Neural crest cell (in vitro differentiated cells): ENCODE measurements at regions not wholly inside any gene's neighbourhood (a gene's known extent, or its start where the extent isn't known, plus 50 kb on each side); places are given as distances from the start of the nearest gene placed in this dataset.

Source experiments
- DNase-seq: peaks from one replicate; pipeline ENCODE4 v3.0.0; 2021; ENCODE audit warnings: low read depth, mixed read lengths, low spot score
- H3K27ac Mint-ChIP-seq: one replicate; pipeline ENCODE4 v1.8.0; 2021; ENCODE audit warnings: mild to moderate bottlenecking, mixed read lengths; ENCODE audit not compliant: unreplicated experiment
- H3K27me3 Mint-ChIP-seq: 2 replicates; pipeline ENCODE4 v1.8.0; 2021; ENCODE audit warnings: low read depth, mild to moderate bottlenecking, mixed read lengths
- H3K36me3 Mint-ChIP-seq: 2 replicates; pipeline ENCODE4 v1.8.0; 2021; ENCODE audit warnings: low read depth, mild to moderate bottlenecking, mixed read lengths
- H3K4me1 Mint-ChIP-seq: 2 replicates; pipeline ENCODE4 v1.8.0; 2021; ENCODE audit warnings: mixed read lengths
- H3K4me3 Mint-ChIP-seq: one replicate; pipeline ENCODE4 v1.8.0; 2021; ENCODE audit warnings: mild to moderate bottlenecking, mixed read lengths
- H3K9me3 Mint-ChIP-seq: 2 replicates; pipeline ENCODE4 v1.8.0; 2021; ENCODE audit warnings: mixed read lengths
- CTCF ChIP-seq: fragments of 200-600 bp; sonication (generic); conservative IDR thresholded peaks from 2 replicates; pipeline ENCODE4 v1.5.0; 2021; ENCODE audit warnings: antibody characterized with exemption, mild to moderate bottlenecking

- Mint-ChIP-seq H3K27me3 (no peaks in the 10 kb centered on the region), H3K36me3 (no peaks in the 10 kb centered on the region), H3K4me3 (no peak overlapping the region), H3K27ac (no peak overlapping the region), H3K4me1 (peaks cover 23% of the 10 kb centered on the region), H3K9me3 (no peaks in the 10 kb centered on the region)
- no peak for DNase-seq
- TF ChIP-seq CTCF: no peak
These were observed 183.4 kb upstream of the BMPER start for GRCh38 chr7:33721895-33722294.

GRCh38 chr7:33722383-33723101 is 182.8 kb upstream of the BMPER start:
- H3K36me3 Mint-ChIP-seq: no peaks in the 10 kb centered on the region
- no peak overlapping the region for H3K27ac Mint-ChIP-seq
- no peaks in the 10 kb centered on the region for H3K27me3 Mint-ChIP-seq
- H3K4me1 Mint-ChIP-seq: peaks cover 20% of the 10 kb centered on the region
- H3K9me3 Mint-ChIP-seq: no peaks in the 10 kb centered on the region
- TF ChIP-seq CTCF: no peak
- no peak for DNase-seq
- no peak overlapping the region for H3K4me3 Mint-ChIP-seq

GRCh38 chr7:33724201-33724600 is 181.1 kb upstream of the BMPER start:
- TF ChIP-seq CTCF: no peak
- Mint-ChIP-seq H3K36me3 (no peaks in the 10 kb centered on the region), H3K4me1 (peaks cover 15% of the 10 kb centered on the region), H3K4me3 (no peak overlapping the region), H3K27me3 (no peaks in the 10 kb centered on the region), H3K27ac (no peak overlapping the region), H3K9me3 (no peaks in the 10 kb centered on the region)
- no peak for DNase-seq

GRCh38 chr7:33725111-33726025 is 180.0 kb upstream of the BMPER start:
- Mint-ChIP-seq H3K4me3 (no peak overlapping the region), H3K9me3 (no peaks in the 10 kb centered on the region), H3K27ac (no peak overlapping the region), H3K36me3 (no peaks in the 10 kb centered on the region), H3K4me1 (peaks cover 12% of the 10 kb centered on the region), H3K27me3 (no peaks in the 10 kb centered on the region)
- no peak for TF ChIP-seq CTCF
- no peak for DNase-seq

- DNase-seq: no peak
- Mint-ChIP-seq H3K36me3 (no peaks in the 10 kb centered on the region), H3K27me3 (no peaks in the 10 kb centered on the region), H3K9me3 (no peaks in the 10 kb centered on the region), H3K27ac (no peak overlapping the region), H3K4me1 (peaks cover 12% of the 10 kb centered on the region), H3K4me3 (no peak overlapping the region)
- no peak for TF ChIP-seq CTCF
These were observed 178.8 kb upstream of the BMPER start for GRCh38 chr7:33726582-33726981.
